ENCODE measurements at regions not wholly inside any gene's neighbourhood (a gene's known extent, or its start where the extent isn't known, plus 50 kb on each side); places are given as distances from the start of the nearest gene placed in this dataset.

- peaks cover 5% of the 10 kb centered on the region; the same call in 1 of the 2 replicates for H3K4me1 Mint-ChIP-seq
- no peak overlapping the region for H3K4me3 Mint-ChIP-seq
- POLR2A ChIA-PET, result no interaction called here
- CTCF ChIA-PET, result no interaction called here
- DNase-seq (ENCODE audit: low spot score) (no peak), ATAC-seq (no peak)
- H3K9me3 Mint-ChIP-seq, result no peaks in the 10 kb centered on the region
- no peaks in the 10 kb centered on the region for H3K27me3 Mint-ChIP-seq (ENCODE audit: low read depth)
- H3K27ac Mint-ChIP-seq, result no peak overlapping the region
- H3K36me3 Mint-ChIP-seq, result no peaks in the 10 kb centered on the region
- TF ChIP-seq ZNF121 (CRISPR knock-in tag; IDR thresholded peaks at IDR 0.05) (no peak), OVOL2 (CRISPR knock-in tag; IDR thresholded peaks at IDR 0.05; ENCODE audit: borderline replicate concordance) (no peak), TCF7 (CRISPR knock-in tag; IDR thresholded peaks at IDR 0.05; ENCODE audit: low read depth) (no peak), NFYB (CRISPR knock-in tag; conservative IDR thresholded peaks at IDR 0.05; ENCODE audit: low read depth) (no peak), ESRRA (CRISPR knock-in tag; IDR thresholded peaks at IDR 0.05; ENCODE audit: borderline replicate concordance) (no peak), CREM (CRISPR knock-in tag; IDR thresholded peaks at IDR 0.05) (no peak), ETV6 (CRISPR knock-in tag; IDR thresholded peaks at IDR 0.05) (no peak), KAT7 (CRISPR knock-in tag; IDR thresholded peaks at IDR 0.05; ENCODE audit: borderline replicate concordance) (no peak)
- TF ChIP-seq, protein P1, sequence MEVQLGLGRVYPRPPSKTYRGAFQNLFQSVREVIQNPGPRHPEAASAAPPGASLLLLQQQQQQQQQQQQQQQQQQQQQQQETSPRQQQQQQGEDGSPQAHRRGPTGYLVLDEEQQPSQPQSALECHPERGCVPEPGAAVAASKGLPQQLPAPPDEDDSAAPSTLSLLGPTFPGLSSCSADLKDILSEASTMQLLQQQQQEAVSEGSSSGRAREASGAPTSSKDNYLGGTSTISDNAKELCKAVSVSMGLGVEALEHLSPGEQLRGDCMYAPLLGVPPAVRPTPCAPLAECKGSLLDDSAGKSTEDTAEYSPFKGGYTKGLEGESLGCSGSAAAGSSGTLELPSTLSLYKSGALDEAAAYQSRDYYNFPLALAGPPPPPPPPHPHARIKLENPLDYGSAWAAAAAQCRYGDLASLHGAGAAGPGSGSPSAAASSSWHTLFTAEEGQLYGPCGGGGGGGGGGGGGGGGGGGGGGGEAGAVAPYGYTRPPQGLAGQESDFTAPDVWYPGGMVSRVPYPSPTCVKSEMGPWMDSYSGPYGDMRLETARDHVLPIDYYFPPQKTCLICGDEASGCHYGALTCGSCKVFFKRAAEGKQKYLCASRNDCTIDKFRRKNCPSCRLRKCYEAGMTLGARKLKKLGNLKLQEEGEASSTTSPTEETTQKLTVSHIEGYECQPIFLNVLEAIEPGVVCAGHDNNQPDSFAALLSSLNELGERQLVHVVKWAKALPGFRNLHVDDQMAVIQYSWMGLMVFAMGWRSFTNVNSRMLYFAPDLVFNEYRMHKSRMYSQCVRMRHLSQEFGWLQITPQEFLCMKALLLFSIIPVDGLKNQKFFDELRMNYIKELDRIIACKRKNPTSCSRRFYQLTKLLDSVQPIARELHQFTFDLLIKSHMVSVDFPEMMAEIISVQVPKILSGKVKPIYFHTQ (CRISPR knock-in tag; IDR thresholded peaks at IDR 0.05), result no peak
- TF ChIP-seq, protein P2, sequence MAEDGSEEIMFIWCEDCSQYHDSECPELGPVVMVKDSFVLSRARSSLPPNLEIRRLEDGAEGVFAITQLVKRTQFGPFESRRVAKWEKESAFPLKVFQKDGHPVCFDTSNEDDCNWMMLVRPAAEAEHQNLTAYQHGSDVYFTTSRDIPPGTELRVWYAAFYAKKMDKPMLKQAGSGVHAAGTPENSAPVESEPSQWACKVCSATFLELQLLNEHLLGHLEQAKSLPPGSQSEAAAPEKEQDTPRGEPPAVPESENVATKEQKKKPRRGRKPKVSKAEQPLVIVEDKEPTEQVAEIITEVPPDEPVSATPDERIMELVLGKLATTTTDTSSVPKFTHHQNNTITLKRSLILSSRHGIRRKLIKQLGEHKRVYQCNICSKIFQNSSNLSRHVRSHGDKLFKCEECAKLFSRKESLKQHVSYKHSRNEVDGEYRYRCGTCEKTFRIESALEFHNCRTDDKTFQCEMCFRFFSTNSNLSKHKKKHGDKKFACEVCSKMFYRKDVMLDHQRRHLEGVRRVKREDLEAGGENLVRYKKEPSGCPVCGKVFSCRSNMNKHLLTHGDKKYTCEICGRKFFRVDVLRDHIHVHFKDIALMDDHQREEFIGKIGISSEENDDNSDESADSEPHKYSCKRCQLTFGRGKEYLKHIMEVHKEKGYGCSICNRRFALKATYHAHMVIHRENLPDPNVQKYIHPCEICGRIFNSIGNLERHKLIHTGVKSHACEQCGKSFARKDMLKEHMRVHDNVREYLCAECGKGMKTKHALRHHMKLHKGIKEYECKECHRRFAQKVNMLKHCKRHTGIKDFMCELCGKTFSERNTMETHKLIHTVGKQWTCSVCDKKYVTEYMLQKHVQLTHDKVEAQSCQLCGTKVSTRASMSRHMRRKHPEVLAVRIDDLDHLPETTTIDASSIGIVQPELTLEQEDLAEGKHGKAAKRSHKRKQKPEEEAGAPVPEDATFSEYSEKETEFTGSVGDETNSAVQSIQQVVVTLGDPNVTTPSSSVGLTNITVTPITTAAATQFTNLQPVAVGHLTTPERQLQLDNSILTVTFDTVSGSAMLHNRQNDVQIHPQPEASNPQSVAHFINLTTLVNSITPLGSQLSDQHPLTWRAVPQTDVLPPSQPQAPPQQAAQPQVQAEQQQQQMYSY (CRISPR knock-in tag; IDR thresholded peaks at IDR 0.05), result no peak
These were observed 167.6 kb downstream of the TMEM38B start for GRCh38 chr9:105861972-105862371.

GRCh38 chr9:105864248-105864898 lies 170.0 kb downstream of the TMEM38B start:
- H3K27ac Mint-ChIP-seq, result no peak overlapping the region
- TF ChIP-seq ZBTB21 (CRISPR knock-in tag; IDR thresholded peaks at IDR 0.05; ENCODE audit: borderline replicate concordance) (no peak), NR2C2 (CRISPR knock-in tag; IDR thresholded peaks at IDR 0.05) (no peak), NFE2L1 (CRISPR knock-in tag; IDR thresholded peaks at IDR 0.05) (no peak), SP1 (CRISPR knock-in tag; conservative IDR thresholded peaks at IDR 0.05) (no peak), NFYB (CRISPR knock-in tag; conservative IDR thresholded peaks at IDR 0.05; ENCODE audit: low read depth) (no peak)
- TF ChIP-seq, protein P3, sequence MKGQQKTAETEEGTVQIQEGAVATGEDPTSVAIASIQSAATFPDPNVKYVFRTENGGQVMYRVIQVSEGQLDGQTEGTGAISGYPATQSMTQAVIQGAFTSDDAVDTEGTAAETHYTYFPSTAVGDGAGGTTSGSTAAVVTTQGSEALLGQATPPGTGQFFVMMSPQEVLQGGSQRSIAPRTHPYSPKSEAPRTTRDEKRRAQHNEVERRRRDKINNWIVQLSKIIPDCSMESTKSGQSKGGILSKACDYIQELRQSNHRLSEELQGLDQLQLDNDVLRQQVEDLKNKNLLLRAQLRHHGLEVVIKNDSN (CRISPR knock-in tag; IDR thresholded peaks at IDR 0.05), result no peak
- TF ChIP-seq, protein P4, sequence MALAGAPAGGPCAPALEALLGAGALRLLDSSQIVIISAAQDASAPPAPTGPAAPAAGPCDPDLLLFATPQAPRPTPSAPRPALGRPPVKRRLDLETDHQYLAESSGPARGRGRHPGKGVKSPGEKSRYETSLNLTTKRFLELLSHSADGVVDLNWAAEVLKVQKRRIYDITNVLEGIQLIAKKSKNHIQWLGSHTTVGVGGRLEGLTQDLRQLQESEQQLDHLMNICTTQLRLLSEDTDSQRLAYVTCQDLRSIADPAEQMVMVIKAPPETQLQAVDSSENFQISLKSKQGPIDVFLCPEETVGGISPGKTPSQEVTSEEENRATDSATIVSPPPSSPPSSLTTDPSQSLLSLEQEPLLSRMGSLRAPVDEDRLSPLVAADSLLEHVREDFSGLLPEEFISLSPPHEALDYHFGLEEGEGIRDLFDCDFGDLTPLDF (CRISPR knock-in tag; IDR thresholded peaks at IDR 0.05), result no peak
- TF ChIP-seq, protein P5, sequence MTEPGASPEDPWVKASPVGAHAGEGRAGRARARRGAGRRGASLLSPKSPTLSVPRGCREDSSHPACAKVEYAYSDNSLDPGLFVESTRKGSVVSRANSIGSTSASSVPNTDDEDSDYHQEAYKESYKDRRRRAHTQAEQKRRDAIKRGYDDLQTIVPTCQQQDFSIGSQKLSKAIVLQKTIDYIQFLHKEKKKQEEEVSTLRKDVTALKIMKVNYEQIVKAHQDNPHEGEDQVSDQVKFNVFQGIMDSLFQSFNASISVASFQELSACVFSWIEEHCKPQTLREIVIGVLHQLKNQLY (CRISPR knock-in tag; IDR thresholded peaks at IDR 0.05), result no peak
- TF ChIP-seq, protein P1 (CRISPR knock-in tag; IDR thresholded peaks at IDR 0.05), result no peak
- ChIA-PET CTCF (interaction anchor here (2.0 kb wide), 1 partner anchor 17 kb away, joined by 6 read pairs; no protein-coding TSS in a partner anchor), POLR2A (no interaction called here)
- DNase-seq (ENCODE audit: low spot score) (no peak), ATAC-seq (no peak)
- no peak overlapping the region for H3K4me3 Mint-ChIP-seq
- H3K4me1 Mint-ChIP-seq, result no peaks in the 10 kb centered on the region
- no peaks in the 10 kb centered on the region for H3K36me3 Mint-ChIP-seq
- H3K27me3 Mint-ChIP-seq (ENCODE audit: low read depth), result no peaks in the 10 kb centered on the region
- peaks cover 3% of the 10 kb centered on the region; the same call in 1 of the 2 replicates for H3K9me3 Mint-ChIP-seq

All from WTC11 (cell line).